NCI-H2196 treated with DMSO at 0.1 percent for 48 hours (cell line): ENCODE measurements at regions not wholly inside any gene's neighbourhood (a gene's known extent, or its start where the extent isn't known, plus 50 kb on each side); places are given as distances from the start of the nearest gene placed in this dataset.
"Not testable (repeated sequence)": the region's sequence is repeated elsewhere in the genome, so short reads cannot be mapped to it uniquely, and the experiment has no call there.

Experiments used
- DNase-seq: peaks from one replicate; lab custom pipeline; 2025; ENCODE audit not compliant: unreplicated experiment; lab: John Stamatoyannopoulos, UW

- no peak for DNase-seq
Observed at GRCh38 chr11:127993281-127993680, 594.1 kb downstream of the ETS1 start.

- no peak for DNase-seq
Observed at GRCh38 chr11:127986073-127986472, 601.3 kb downstream of the ETS1 start.

GRCh38 chr11:127972816-127973215, 614.5 kb downstream of the ETS1 start:
- no peak for DNase-seq

GRCh38 chr11:127971448-127971847, 615.9 kb downstream of the ETS1 start:
- DNase-seq, result no peak

GRCh38 chr11:127966821-127967220, 620.5 kb downstream of the ETS1 start:
- no peak for DNase-seq

GRCh38 chr11:127965939-127966668, 621.3 kb downstream of the ETS1 start:
- DNase-seq, result no peak

- no peak for DNase-seq
Observed at GRCh38 chr11:127962416-127962815, 624.9 kb downstream of the ETS1 start.

- no peak for DNase-seq
Observed at GRCh38 chr11:127950162-127950561, 637.2 kb downstream of the ETS1 start.

GRCh38 chr11:127943763-127944162, 643.6 kb downstream of the ETS1 start:
- DNase-seq, result no peak

GRCh38 chr11:127943152-127943551, 644.2 kb downstream of the ETS1 start:
- DNase-seq, result no peak

GRCh38 chr11:127941554-127941953, 645.8 kb downstream of the ETS1 start:
- not testable (repeated sequence) for DNase-seq

GRCh38 chr11:127939000-127939399, 648.4 kb downstream of the ETS1 start:
- no peak for DNase-seq

GRCh38 chr11:127935081-127935480, 652.3 kb downstream of the ETS1 start:
- DNase-seq, result no peak

- not testable (repeated sequence) for DNase-seq
Observed at GRCh38 chr11:127933961-127934360, 653.4 kb downstream of the ETS1 start.

- DNase-seq, result no peak
Observed at GRCh38 chr11:127931803-127932202, 655.6 kb downstream of the ETS1 start.

- no peak for DNase-seq
Observed at GRCh38 chr11:127926721-127927120, 660.6 kb downstream of the ETS1 start.

- DNase-seq, result no peak
Observed at GRCh38 chr11:127925475-127925874, 661.9 kb downstream of the ETS1 start.

- DNase-seq, result no peak
Observed at GRCh38 chr11:127919206-127920000, 668.0 kb downstream of the ETS1 start.

- no peak for DNase-seq
Observed at GRCh38 chr11:127902382-127902781, 685.0 kb downstream of the ETS1 start.

GRCh38 chr11:127898422-127899365, 688.7 kb downstream of the ETS1 start:
- no peak for DNase-seq

GRCh38 chr11:127895776-127896175, 691.6 kb downstream of the ETS1 start:
- DNase-seq, result no peak
